PC-9 (cell line): ENCODE measurements at regions not wholly inside any gene's neighbourhood (a gene's known extent, or its start where the extent isn't known, plus 50 kb on each side); places are given as distances from the start of the nearest gene placed in this dataset.

Source experiments
- BruUV-seq: library from RNA; stranded (reverse); fragments of 400-500 nt; replicated peaks from 2 replicates; lab custom pipeline; 2021; lab: Mats Ljungman, UMichigan
- CTCF ChIA-PET: fragments of 300-600 bp; sonication (Branson Sonifier 250); formaldehyde crosslinking; loops from one replicate; lab custom pipeline; 2022; ENCODE audit warnings: antibody characterized with exemption; lab: Charles Lee
- POLR2A ChIA-PET: fragments of 300-600 bp; sonication (Branson Sonifier 250); formaldehyde crosslinking; loops from one replicate; lab custom pipeline; 2022; ENCODE audit warnings: antibody characterized with exemption; ENCODE audit not compliant: unreplicated experiment; lab: Charles Lee
- DNase-seq, 2 experiments: peaks; one replicate each; pipeline versions ENCODE4 v3.0.0 to v3.0.0-alpha.2; 2015 to 2022; ENCODE audit warnings: mixed read lengths in 1 of 2
- H2AFZ ChIP-seq: fragments of 200-600 bp; sonication (generic); 2 replicates; pipeline ENCODE4 v1.8.1; 2017; ENCODE audit warnings: antibody characterized with exemption
- H3F3A ChIP-seq: fragments of 200-600 bp; sonication (generic); 2 replicates; pipeline ENCODE4 v1.8.1; 2017; ENCODE audit warnings: antibody characterized with exemption, mild to moderate bottlenecking, low read depth; ENCODE audit not compliant: insufficient read depth
- H3K27ac ChIP-seq: fragments of 200-600 bp; sonication (generic); 2 replicates; pipeline ENCODE4 v1.6.1; 2016; ENCODE audit warnings: mixed run types
- H3K27me3 ChIP-seq: fragments of 200-600 bp; sonication (generic); 2 replicates; pipeline ENCODE4 v1.6.1; 2016; ENCODE audit warnings: low read depth, mixed run types; ENCODE audit not compliant: insufficient read depth
- H3K36me3 ChIP-seq: fragments of 200-600 bp; sonication (generic); 2 replicates; pipeline ENCODE4 v1.6.1; 2016; ENCODE audit warnings: low read depth, mixed run types
- H3K4me1 ChIP-seq: fragments of 200-600 bp; sonication (generic); replicated peaks from 2 replicates; pipeline ENCODE4 v1.6.1; 2016; ENCODE audit warnings: mixed run types; ENCODE audit not compliant: insufficient read depth
- H3K4me2 ChIP-seq: fragments of 200-600 bp; sonication (generic); 2 replicates; pipeline ENCODE4 v1.6.1; 2017; ENCODE audit warnings: mixed run types
- H3K4me3 ChIP-seq: fragments of 200-600 bp; sonication (generic); 2 replicates; pipeline ENCODE4 v1.6.1; 2016; ENCODE audit warnings: mixed run types
- H3K79me2 ChIP-seq: fragments of 200-600 bp; sonication (generic); 2 replicates; pipeline ENCODE4 v1.6.1; 2017; ENCODE audit warnings: low read depth, mixed run types
- H3K9me2 ChIP-seq: fragments of 200-600 bp; sonication (generic); 2 replicates; pipeline ENCODE4 v1.8.1; 2017; ENCODE audit warnings: mild to moderate bottlenecking; ENCODE audit not compliant: insufficient read depth
- H3K9me3 ChIP-seq: fragments of 200-600 bp; sonication (generic); 2 replicates; pipeline ENCODE4 v1.8.1; 2016; ENCODE audit warnings: low read depth; ENCODE audit not compliant: insufficient read depth
- H4K20me1 ChIP-seq: fragments of 200-600 bp; sonication (generic); 2 replicates; pipeline ENCODE4 v1.8.1; 2017; ENCODE audit not compliant: insufficient read depth
- EZH2 ChIP-seq: fragments of 200-600 bp; sonication (generic); IDR thresholded peaks from 2 replicates; pipeline ENCODE4 v1.8.0; 2017; ENCODE audit warnings: antibody characterized with exemption, low read depth
- intact Hi-C: fragments of 100-400 bp; cut with micrococcal nuclease; formaldehyde crosslinking; loops from one replicate; pipeline ENCODE4 v1.10.0; 2022; ENCODE audit not compliant: unreplicated experiment
- TF ChIP-seq, protein P1 (sequence below): fragments of 200-600 bp; sonication (generic); conservative IDR thresholded peaks from 2 replicates; pipeline ENCODE4 v1.6.1; 2017; ENCODE audit warnings: mixed run types, antibody characterized with exemption, mild to moderate bottlenecking, moderate library complexity

DNA sequence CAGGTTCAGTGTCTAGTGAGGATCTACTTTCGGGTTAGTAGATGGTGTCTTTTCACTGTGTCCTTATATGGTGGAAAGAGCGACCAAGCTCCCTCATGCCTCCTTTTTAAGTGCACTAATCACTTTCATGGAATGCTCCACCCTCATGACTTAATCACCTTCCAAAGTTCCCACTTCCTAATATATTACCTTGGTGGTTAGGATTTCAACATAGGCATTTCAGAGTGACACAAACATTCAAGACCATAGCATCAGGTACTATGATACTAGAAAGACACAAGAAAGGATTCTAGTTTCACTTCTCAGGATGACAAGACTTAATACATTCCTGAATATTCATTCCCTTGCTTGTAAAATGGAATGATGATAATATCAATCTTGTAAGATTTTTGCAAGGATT, 119.1 kb upstream of the FAM3C start:
- no TSS peak for BruUV-seq
- POLR2A ChIA-PET = no interaction called here
- peak overlapping the region; percentile 85 for H3K27ac ChIP-seq
- no peaks in the 10 kb centered on the region for H3K79me2 ChIP-seq
- peak; percentile 10 to 84 for DNase-seq
- peaks cover 19% of the 10 kb centered on the region for H3K4me1 ChIP-seq
- H3K9me2 ChIP-seq = no peaks in the 10 kb centered on the region
- H3K4me3 ChIP-seq = no peak overlapping the region
- intact Hi-C loops = loop anchor here (1.0 kb wide), 1 partner anchor 15 kb away; no protein-coding TSS in a partner anchor
- no peak for TF ChIP-seq EZH2
- TF ChIP-seq, protein P1, sequence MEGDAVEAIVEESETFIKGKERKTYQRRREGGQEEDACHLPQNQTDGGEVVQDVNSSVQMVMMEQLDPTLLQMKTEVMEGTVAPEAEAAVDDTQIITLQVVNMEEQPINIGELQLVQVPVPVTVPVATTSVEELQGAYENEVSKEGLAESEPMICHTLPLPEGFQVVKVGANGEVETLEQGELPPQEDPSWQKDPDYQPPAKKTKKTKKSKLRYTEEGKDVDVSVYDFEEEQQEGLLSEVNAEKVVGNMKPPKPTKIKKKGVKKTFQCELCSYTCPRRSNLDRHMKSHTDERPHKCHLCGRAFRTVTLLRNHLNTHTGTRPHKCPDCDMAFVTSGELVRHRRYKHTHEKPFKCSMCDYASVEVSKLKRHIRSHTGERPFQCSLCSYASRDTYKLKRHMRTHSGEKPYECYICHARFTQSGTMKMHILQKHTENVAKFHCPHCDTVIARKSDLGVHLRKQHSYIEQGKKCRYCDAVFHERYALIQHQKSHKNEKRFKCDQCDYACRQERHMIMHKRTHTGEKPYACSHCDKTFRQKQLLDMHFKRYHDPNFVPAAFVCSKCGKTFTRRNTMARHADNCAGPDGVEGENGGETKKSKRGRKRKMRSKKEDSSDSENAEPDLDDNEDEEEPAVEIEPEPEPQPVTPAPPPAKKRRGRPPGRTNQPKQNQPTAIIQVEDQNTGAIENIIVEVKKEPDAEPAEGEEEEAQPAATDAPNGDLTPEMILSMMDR = no peak
- no peaks in the 10 kb centered on the region for H3K27me3 ChIP-seq
- peak overlapping the region; percentile 2; the same call in 1 of the 2 replicates for H3K4me2 ChIP-seq
- no peaks in the 10 kb centered on the region for H4K20me1 ChIP-seq
- no peaks in the 10 kb centered on the region; the same call in 1 of the 2 replicates for H3K36me3 ChIP-seq
- no peak overlapping the region for H2AFZ ChIP-seq
- peaks cover 40% of the 10 kb centered on the region for H3K9me3 ChIP-seq
- H3F3A ChIP-seq = peaks cover 12% of the 10 kb centered on the region
- CTCF ChIA-PET = no interaction called here

DNA sequence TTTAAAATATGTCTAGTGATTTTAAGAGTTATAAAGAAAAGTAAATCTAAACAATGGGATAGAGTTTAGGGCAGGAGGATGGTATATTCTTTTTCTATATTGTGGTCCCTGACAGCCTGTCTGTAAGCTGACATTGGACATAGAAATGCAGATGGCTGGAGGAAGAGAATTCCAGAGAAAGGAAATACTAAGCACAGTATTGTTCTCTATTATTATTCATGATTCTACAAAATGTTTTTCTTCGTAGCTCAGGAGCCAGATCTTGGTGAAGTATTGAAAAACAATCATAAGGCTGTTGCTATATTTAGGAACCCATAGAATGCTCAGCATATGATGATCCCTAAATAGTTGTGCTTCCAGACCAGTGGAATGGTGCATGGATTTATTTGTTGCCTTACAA, 117.0 kb upstream of the FAM3C start:
- H3F3A ChIP-seq = peaks cover 12% of the 10 kb centered on the region
- peaks cover 45% of the 10 kb centered on the region for H3K9me3 ChIP-seq
- no TSS peak for BruUV-seq
- no peak for TF ChIP-seq EZH2
- TF ChIP-seq, protein P1 = no peak
- H3K79me2 ChIP-seq = no peaks in the 10 kb centered on the region
- H3K4me1 ChIP-seq = peaks cover 19% of the 10 kb centered on the region
- no peaks in the 10 kb centered on the region for H4K20me1 ChIP-seq
- no peaks in the 10 kb centered on the region for H3K27me3 ChIP-seq
- CTCF ChIA-PET = no interaction called here
- DNase-seq = no peak
- no peak overlapping the region for H3K4me3 ChIP-seq
- no peaks in the 10 kb centered on the region; the same call in 1 of the 2 replicates for H3K36me3 ChIP-seq
- POLR2A ChIA-PET = interaction anchor here (0.8 kb wide), 1 partner anchor 27 kb away, joined by 9 read pairs; no protein-coding TSS in a partner anchor
- no peak overlapping the region for H3K4me2 ChIP-seq
- H3K27ac ChIP-seq = no peak overlapping the region
- H3K9me2 ChIP-seq = no peaks in the 10 kb centered on the region
- no peak overlapping the region for H2AFZ ChIP-seq
- intact Hi-C loops = no loop called here

DNA sequence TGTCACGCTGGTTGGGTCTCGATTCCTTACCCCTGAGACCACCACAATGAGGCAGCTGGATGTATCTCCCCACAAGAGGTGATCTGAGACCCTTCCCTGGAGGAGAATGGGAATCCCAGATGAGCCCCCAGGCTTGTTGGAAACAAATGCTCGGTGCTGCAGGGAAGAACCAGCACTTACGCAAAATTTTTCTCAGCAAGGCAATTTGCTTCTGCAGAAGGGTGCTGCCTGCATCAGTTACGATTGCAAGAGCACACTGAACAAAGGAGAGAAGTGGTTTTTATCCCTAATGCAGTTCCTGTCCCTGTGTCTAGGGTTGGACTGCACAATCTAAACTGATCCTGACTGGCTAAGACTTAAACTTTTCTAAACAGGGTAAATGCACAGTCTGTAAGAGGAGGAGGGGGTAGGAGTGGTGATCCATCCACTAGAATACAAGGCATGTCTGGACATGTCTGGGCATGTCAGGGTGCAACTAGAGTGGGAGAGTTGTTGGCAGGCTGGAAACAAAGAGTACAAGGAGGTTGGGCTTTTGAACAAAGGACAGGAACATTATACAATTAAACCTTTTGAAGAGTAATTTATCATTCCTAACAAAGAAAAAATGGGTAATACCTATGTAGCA, 114.9 kb upstream of the FAM3C start:
- POLR2A ChIA-PET = no interaction called here
- BruUV-seq = no TSS peak
- H3K9me3 ChIP-seq = peaks cover 48% of the 10 kb centered on the region

More for the DNA sequence above, 114.9 kb upstream of the FAM3C start:
- Histone ChIP-seq H3K27ac (no peak overlapping the region), H3K4me2 (no peak overlapping the region), H3F3A (peaks cover 12% of the 10 kb centered on the region), H3K4me3 (no peak overlapping the region), H3K4me1 (peaks cover 15% of the 10 kb centered on the region), H3K79me2 (no peaks in the 10 kb centered on the region), H3K36me3 (no peaks in the 10 kb centered on the region; the same call in 1 of the 2 replicates), H3K27me3 (no peaks in the 10 kb centered on the region), H4K20me1 (no peaks in the 10 kb centered on the region), H3K9me2 (no peaks in the 10 kb centered on the region), H2AFZ (no peak overlapping the region)
- TF ChIP-seq, protein P1 = no peak
- no peak for DNase-seq
- intact Hi-C loops = no loop called here
- CTCF ChIA-PET = no interaction called here
